Activated naive CD8-positive, alpha-beta T cell treated with anti-CD3 and anti-CD28 coated beads, Interleukin-2, amount 10 ng/mL, durations not matched to agents 7 days and 5 days (primary cell): ENCODE measurements at regions not wholly inside any gene's neighbourhood (a gene's known extent, or its start where the extent isn't known, plus 50 kb on each side); places are given as distances from the start of the nearest gene placed in this dataset.
"Not testable (repeated sequence)": the region's sequence is repeated elsewhere in the genome, so short reads cannot be mapped to it uniquely, and the experiment has no call there.

Experiments used
- ATAC-seq: fragments of 150-1000 bp; cut with Tn5 transposase; one replicate; pipeline ENCODE4 v1.10.0; 2021; ENCODE audit warnings: low read depth, moderate library complexity
- POLR2A ChIA-PET: fragments of 350-600 bp; sonication (Branson Sonifier 250); formaldehyde crosslinking; loops from one replicate; lab custom pipeline; 2021; ENCODE audit warnings: antibody characterized with exemption; lab: Charles Lee
- DNase-seq: peaks from one replicate; pipeline ENCODE4 v3.0.0; 2021
- H3K27ac Mint-ChIP-seq: one replicate; pipeline ENCODE4 v1.8.0; 2022; ENCODE audit warnings: mild to moderate bottlenecking, mixed read lengths
- H3K27me3 Mint-ChIP-seq: one replicate; pipeline ENCODE4 v1.8.0; 2022; ENCODE audit warnings: mild to moderate bottlenecking, moderate library complexity, mixed read lengths
- H3K36me3 Mint-ChIP-seq: one replicate; pipeline ENCODE4 v1.8.0; 2021; ENCODE audit warnings: mild to moderate bottlenecking, mixed read lengths
- H3K4me1 Mint-ChIP-seq: one replicate; pipeline ENCODE4 v1.8.0; 2021; ENCODE audit warnings: mixed read lengths
- H3K4me3 Mint-ChIP-seq: one replicate; pipeline ENCODE4 v1.8.0; 2022; ENCODE audit warnings: mild to moderate bottlenecking, moderate library complexity, mixed read lengths
- H3K9me3 Mint-ChIP-seq: one replicate; pipeline ENCODE4 v1.8.0; 2021; ENCODE audit warnings: mixed read lengths

- no peak overlapping the region for H3K4me3 Mint-ChIP-seq
- H3K9me3 Mint-ChIP-seq, result peaks cover 3% of the 10 kb centered on the region
- ATAC-seq (no peak), DNase-seq (no peak)
- POLR2A ChIA-PET, result no interaction called here
- H3K36me3 Mint-ChIP-seq, result no peaks in the 10 kb centered on the region
- no peak overlapping the region for H3K27ac Mint-ChIP-seq
- no peaks in the 10 kb centered on the region for H3K4me1 Mint-ChIP-seq
- H3K27me3 Mint-ChIP-seq, result no peaks in the 10 kb centered on the region
Observed at GRCh38 chr3:163735394-163735793, 1342.9 kb downstream of the SI start.

GRCh38 chr3:163730684-163731083, 1347.6 kb downstream of the SI start:
- H3K27me3 Mint-ChIP-seq, result no peaks in the 10 kb centered on the region
- no peak overlapping the region for H3K4me3 Mint-ChIP-seq
- H3K27ac Mint-ChIP-seq, result no peak overlapping the region
- no peak for ATAC-seq
- no peak for DNase-seq
- no peaks in the 10 kb centered on the region for H3K9me3 Mint-ChIP-seq
- no peaks in the 10 kb centered on the region for H3K4me1 Mint-ChIP-seq
- POLR2A ChIA-PET, result no interaction called here
- H3K36me3 Mint-ChIP-seq, result no peaks in the 10 kb centered on the region

GRCh38 chr3:163726125-163726524, 1352.2 kb downstream of the SI start:
- H3K36me3 Mint-ChIP-seq, result no peaks in the 10 kb centered on the region
- POLR2A ChIA-PET, result no interaction called here
- H3K4me3 Mint-ChIP-seq, result no peak overlapping the region
- no peak for ATAC-seq
- H3K27ac Mint-ChIP-seq, result no peak overlapping the region
- H3K27me3 Mint-ChIP-seq, result no peaks in the 10 kb centered on the region
- DNase-seq, result no peak
- H3K4me1 Mint-ChIP-seq, result no peaks in the 10 kb centered on the region
- H3K9me3 Mint-ChIP-seq, result peaks cover 1% of the 10 kb centered on the region

- ATAC-seq, result no peak
- POLR2A ChIA-PET, result no interaction called here
- H3K27me3 Mint-ChIP-seq, result no peaks in the 10 kb centered on the region
- H3K4me3 Mint-ChIP-seq, result no peak overlapping the region
- H3K36me3 Mint-ChIP-seq, result no peaks in the 10 kb centered on the region
- H3K27ac Mint-ChIP-seq, result no peak overlapping the region
- H3K4me1 Mint-ChIP-seq, result no peaks in the 10 kb centered on the region
- no peak for DNase-seq
- peaks cover 3% of the 10 kb centered on the region for H3K9me3 Mint-ChIP-seq
Observed at GRCh38 chr3:163722405-163722804, 1355.9 kb downstream of the SI start.

GRCh38 chr3:163721596-163721995, 1356.7 kb downstream of the SI start:
- ATAC-seq (no peak), DNase-seq (no peak)
- Mint-ChIP-seq H3K4me3 (no peak overlapping the region), H3K36me3 (no peaks in the 10 kb centered on the region), H3K4me1 (no peaks in the 10 kb centered on the region), H3K9me3 (peaks cover 3% of the 10 kb centered on the region), H3K27me3 (no peaks in the 10 kb centered on the region), H3K27ac (no peak overlapping the region)
- POLR2A ChIA-PET, result no interaction called here

- ATAC-seq, result no peak
- POLR2A ChIA-PET, result no interaction called here
- H3K27ac Mint-ChIP-seq, result no peak overlapping the region
- no peaks in the 10 kb centered on the region for H3K36me3 Mint-ChIP-seq
- H3K4me3 Mint-ChIP-seq, result no peak overlapping the region
- no peaks in the 10 kb centered on the region for H3K4me1 Mint-ChIP-seq
- H3K9me3 Mint-ChIP-seq, result peaks cover 4% of the 10 kb centered on the region
- H3K27me3 Mint-ChIP-seq, result no peaks in the 10 kb centered on the region
- DNase-seq, result no peak
Observed at GRCh38 chr3:163717377-163717776, 1360.9 kb downstream of the SI start.

GRCh38 chr3:163708428-163708827, 1369.9 kb downstream of the SI start:
- H3K27ac Mint-ChIP-seq, result no peak overlapping the region
- H3K4me1 Mint-ChIP-seq, result no peaks in the 10 kb centered on the region
- H3K36me3 Mint-ChIP-seq, result no peaks in the 10 kb centered on the region

GRCh38 chr3:163707659-163708058, 1370.6 kb downstream of the SI start:
- POLR2A ChIA-PET, result no interaction called here
- peaks cover 3% of the 10 kb centered on the region for H3K9me3 Mint-ChIP-seq
- H3K4me3 Mint-ChIP-seq, result no peak overlapping the region
- H3K27ac Mint-ChIP-seq, result no peak overlapping the region
- DNase-seq (no peak), ATAC-seq (no peak)
- H3K27me3 Mint-ChIP-seq, result no peaks in the 10 kb centered on the region
- no peaks in the 10 kb centered on the region for H3K4me1 Mint-ChIP-seq
- H3K36me3 Mint-ChIP-seq, result no peaks in the 10 kb centered on the region

More at GRCh38 chr3:163708428-163708827, 1369.9 kb downstream of the SI start:
- Mint-ChIP-seq H3K4me3 (no peak overlapping the region), H3K9me3 (peaks cover 3% of the 10 kb centered on the region), H3K27me3 (no peaks in the 10 kb centered on the region)
- DNase-seq (no peak), ATAC-seq (no peak)
- POLR2A ChIA-PET, result no interaction called here

GRCh38 chr3:163698221-163698620, 1380.1 kb downstream of the SI start:
- ATAC-seq, H3K9me3 Mint-ChIP-seq, H3K36me3 Mint-ChIP-seq, POLR2A ChIA-PET, H3K27ac Mint-ChIP-seq, H3K27me3 Mint-ChIP-seq, H3K4me1 Mint-ChIP-seq, H3K4me3 Mint-ChIP-seq, DNase-seq: not testable (repeated sequence)

GRCh38 chr3:163692494-163692893, 1385.8 kb downstream of the SI start:
- H3K4me1 Mint-ChIP-seq, result no peaks in the 10 kb centered on the region
- DNase-seq, result no peak
- no peaks in the 10 kb centered on the region for H3K27me3 Mint-ChIP-seq
- H3K36me3 Mint-ChIP-seq, result no peaks in the 10 kb centered on the region
- ATAC-seq, result no peak
- peaks cover 4% of the 10 kb centered on the region for H3K9me3 Mint-ChIP-seq
- no peak overlapping the region for H3K27ac Mint-ChIP-seq
- POLR2A ChIA-PET, result no interaction called here
- no peak overlapping the region for H3K4me3 Mint-ChIP-seq

GRCh38 chr3:163684651-163685050, 1393.6 kb downstream of the SI start:
- H3K4me1 Mint-ChIP-seq, result no peaks in the 10 kb centered on the region
- peaks cover 2% of the 10 kb centered on the region for H3K9me3 Mint-ChIP-seq
- POLR2A ChIA-PET, result no interaction called here
- ATAC-seq, result no peak
- no peak overlapping the region for H3K27ac Mint-ChIP-seq
- DNase-seq, result no peak
- no peaks in the 10 kb centered on the region for H3K36me3 Mint-ChIP-seq
- no peaks in the 10 kb centered on the region for H3K27me3 Mint-ChIP-seq
- no peak overlapping the region for H3K4me3 Mint-ChIP-seq

GRCh38 chr3:163672954-163673353, 1405.3 kb downstream of the SI start:
- DNase-seq, result no peak
- Mint-ChIP-seq H3K36me3 (no peaks in the 10 kb centered on the region), H3K9me3 (peaks cover 4% of the 10 kb centered on the region), H3K27ac (no peak overlapping the region), H3K27me3 (no peaks in the 10 kb centered on the region), H3K4me1 (no peaks in the 10 kb centered on the region), H3K4me3 (no peak overlapping the region)
- no peak for ATAC-seq
- POLR2A ChIA-PET, result no interaction called here

- H3K4me1 Mint-ChIP-seq, result no peaks in the 10 kb centered on the region
- ATAC-seq, result no peak
- DNase-seq, result no peak
- no peak overlapping the region for H3K4me3 Mint-ChIP-seq
- H3K27me3 Mint-ChIP-seq, result no peaks in the 10 kb centered on the region
- no peaks in the 10 kb centered on the region for H3K36me3 Mint-ChIP-seq
- POLR2A ChIA-PET, result no interaction called here
- H3K27ac Mint-ChIP-seq, result no peak overlapping the region
- H3K9me3 Mint-ChIP-seq, result peaks cover 4% of the 10 kb centered on the region
Observed at GRCh38 chr3:163671201-163671600, 1407.1 kb downstream of the SI start.

- H3K27me3 Mint-ChIP-seq, result no peaks in the 10 kb centered on the region
- H3K27ac Mint-ChIP-seq, result no peak overlapping the region
- no peaks in the 10 kb centered on the region for H3K4me1 Mint-ChIP-seq
- H3K9me3 Mint-ChIP-seq, result peaks cover 9% of the 10 kb centered on the region
- no peaks in the 10 kb centered on the region for H3K36me3 Mint-ChIP-seq
- POLR2A ChIA-PET, result no interaction called here
- no peak for ATAC-seq
- DNase-seq, result no peak
- H3K4me3 Mint-ChIP-seq, result no peak overlapping the region
Observed at GRCh38 chr3:163664466-163664865, 1413.8 kb downstream of the SI start.

GRCh38 chr3:163657088-163657487, 1421.2 kb downstream of the SI start:
- DNase-seq, result no peak
- H3K36me3 Mint-ChIP-seq, result no peaks in the 10 kb centered on the region
- no peaks in the 10 kb centered on the region for H3K4me1 Mint-ChIP-seq
- no peak overlapping the region for H3K27ac Mint-ChIP-seq
- no peak for ATAC-seq
- no peak overlapping the region for H3K4me3 Mint-ChIP-seq
- peaks cover 2% of the 10 kb centered on the region for H3K9me3 Mint-ChIP-seq
- H3K27me3 Mint-ChIP-seq, result no peaks in the 10 kb centered on the region
- POLR2A ChIA-PET, result no interaction called here
